ENCODE measurements at regions not wholly inside any gene's neighbourhood (a gene's known extent, or its start where the extent isn't known, plus 50 kb on each side); places are given as distances from the start of the nearest gene placed in this dataset.
"Not testable (repeated sequence)": the region's sequence is repeated elsewhere in the genome, so short reads cannot be mapped to it uniquely, and the experiment has no call there.

DNA sequence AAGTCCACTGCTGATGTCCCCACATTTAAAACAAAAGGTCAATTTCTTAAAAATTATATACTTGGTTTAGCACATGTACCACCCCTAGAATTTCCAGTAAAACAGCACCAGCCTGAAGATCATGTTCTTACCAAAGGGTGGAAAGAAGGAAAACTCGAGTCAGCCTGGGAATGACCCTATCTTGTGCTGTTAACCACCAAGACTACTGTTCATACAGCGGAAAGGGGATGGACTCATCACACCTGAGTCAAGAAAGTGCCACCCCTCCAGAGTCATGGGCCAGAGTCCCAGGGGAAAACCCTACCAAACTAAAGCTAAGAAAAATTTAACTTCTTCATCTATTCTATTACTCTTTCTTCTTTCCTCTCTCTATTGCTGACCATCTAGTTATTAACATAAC is 113.6 kb upstream of the PPM1J start:
- no peak overlapping the region for H3K4me3 Mint-ChIP-seq
- no peak for TF ChIP-seq CTCF (IDR thresholded peaks at IDR 0.05; ENCODE audit: unreplicated experiment in 3 of 3)
- no peaks in the 10 kb centered on the region for H3K36me3 Mint-ChIP-seq (ENCODE audit: low read depth)
- H3K27me3 Mint-ChIP-seq (ENCODE audit: low read depth) = peaks cover 11% of the 10 kb centered on the region
- H3K4me1 Mint-ChIP-seq = no peaks in the 10 kb centered on the region
- H3K9me3 Mint-ChIP-seq = peaks cover 7% of the 10 kb centered on the region
- H3K27ac Mint-ChIP-seq = no peak overlapping the region

DNA sequence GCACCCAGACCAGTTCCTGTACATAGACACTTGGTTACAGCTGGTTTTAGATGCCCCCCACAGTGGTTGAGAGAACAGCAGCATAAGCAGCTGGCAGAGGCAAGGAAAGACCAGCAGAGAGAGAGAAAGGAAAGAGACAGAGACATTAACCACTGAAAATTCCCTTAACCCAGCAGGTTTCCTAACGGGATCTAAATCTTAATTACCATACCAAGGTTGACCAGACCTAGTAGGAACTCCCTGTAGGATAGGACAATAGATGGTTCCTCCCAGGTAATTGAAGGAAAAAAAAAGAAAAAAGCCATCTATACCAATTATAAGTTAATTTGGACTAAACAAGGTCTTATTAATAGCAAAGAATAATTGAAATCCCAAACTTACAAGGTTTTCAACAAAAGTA is 112.3 kb upstream of the PPM1J start:
- H3K27ac Mint-ChIP-seq; H3K4me1 Mint-ChIP-seq; H3K4me3 Mint-ChIP-seq; H3K9me3 Mint-ChIP-seq; H3K36me3 Mint-ChIP-seq (ENCODE audit: low read depth): not testable (repeated sequence)
- H3K27me3 Mint-ChIP-seq (ENCODE audit: low read depth) = peaks cover 11% of the 10 kb centered on the region

- H3K27ac Mint-ChIP-seq = no peak overlapping the region
- H3K4me3 Mint-ChIP-seq = no peak overlapping the region
- H3K36me3 Mint-ChIP-seq (ENCODE audit: low read depth) = no peaks in the 10 kb centered on the region
- peaks cover 11% of the 10 kb centered on the region for H3K27me3 Mint-ChIP-seq (ENCODE audit: low read depth)
- no peak for TF ChIP-seq CTCF (IDR thresholded peaks at IDR 0.05; ENCODE audit: unreplicated experiment in 3 of 3)
- H3K9me3 Mint-ChIP-seq = no peaks in the 10 kb centered on the region
- H3K4me1 Mint-ChIP-seq = no peaks in the 10 kb centered on the region
Observed at GRCh38 chr1:112826217-112826944, 111.2 kb upstream of the PPM1J start.

- H3K4me3 Mint-ChIP-seq; H3K27ac Mint-ChIP-seq; H3K4me1 Mint-ChIP-seq; H3K9me3 Mint-ChIP-seq; H3K36me3 Mint-ChIP-seq (ENCODE audit: low read depth): not testable (repeated sequence)
- H3K27me3 Mint-ChIP-seq (ENCODE audit: low read depth) = peaks cover 11% of the 10 kb centered on the region
Observed at GRCh38 chr1:112825563-112826216, 110.6 kb upstream of the PPM1J start.

DNA sequence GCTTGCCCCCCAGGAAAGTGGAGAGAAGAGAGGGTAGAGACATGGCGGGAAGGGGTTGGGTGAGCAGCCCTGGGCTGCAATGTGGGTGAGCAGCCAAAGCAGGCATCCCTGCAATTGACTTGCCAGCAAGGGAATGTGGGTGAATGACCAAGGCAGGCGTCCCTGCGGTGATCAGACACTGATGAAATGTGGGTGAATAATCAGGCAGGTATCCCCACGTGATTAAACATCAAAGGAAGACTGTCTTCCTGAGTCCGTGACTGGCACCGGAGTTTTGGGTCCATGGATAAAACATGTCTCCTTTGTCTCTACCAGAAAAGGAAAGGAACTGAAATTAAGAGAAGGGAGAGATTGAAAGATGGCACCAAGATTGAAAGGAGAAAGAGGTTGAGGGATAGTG is 109.9 kb upstream of the PPM1J start:
- H3K27ac Mint-ChIP-seq; H3K9me3 Mint-ChIP-seq; H3K4me3 Mint-ChIP-seq; H3K36me3 Mint-ChIP-seq (ENCODE audit: low read depth); H3K4me1 Mint-ChIP-seq: not testable (repeated sequence)
- H3K27me3 Mint-ChIP-seq (ENCODE audit: low read depth) = peaks cover 11% of the 10 kb centered on the region

GRCh38 chr1:112821307-112822063 is 106.4 kb upstream of the PPM1J start:
- peaks cover 13% of the 10 kb centered on the region for H3K4me1 Mint-ChIP-seq
- H3K4me3 Mint-ChIP-seq; H3K27ac Mint-ChIP-seq; H3K9me3 Mint-ChIP-seq; H3K36me3 Mint-ChIP-seq (ENCODE audit: low read depth); H3K27me3 Mint-ChIP-seq (ENCODE audit: low read depth): not testable (repeated sequence)

DNA sequence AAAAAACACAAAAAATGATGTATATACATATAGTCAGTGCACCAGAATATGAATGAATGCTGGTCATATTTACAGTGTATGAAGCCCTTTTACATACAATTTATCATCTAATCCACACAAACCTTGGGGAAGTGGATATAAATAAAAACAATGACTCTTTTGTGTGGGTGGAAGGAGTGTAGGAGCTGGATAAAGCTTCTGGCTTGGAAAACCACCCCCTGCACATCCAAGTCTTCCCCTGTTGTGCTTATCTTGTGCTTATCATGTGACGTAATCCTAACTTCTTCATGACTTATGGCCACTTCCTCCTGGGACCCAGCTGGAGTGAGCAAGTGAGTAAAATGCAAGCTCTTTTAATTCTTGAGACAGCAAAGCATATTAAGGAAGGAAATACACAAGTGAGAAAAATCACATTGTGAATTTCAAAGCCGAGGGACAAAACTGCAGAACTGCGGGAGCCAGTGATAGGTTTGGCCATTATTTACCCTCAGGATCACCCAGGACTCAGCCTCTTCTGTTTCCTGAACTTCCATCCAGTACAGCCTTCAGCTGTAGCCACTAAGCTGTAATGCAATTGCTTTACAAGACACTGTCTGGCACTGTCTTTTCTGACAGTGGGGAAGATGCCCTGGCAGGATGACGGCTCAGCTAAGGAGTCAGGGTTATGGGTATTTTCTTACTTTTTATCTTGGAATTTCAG is 104.0 kb upstream of the PPM1J start:
- peaks cover 13% of the 10 kb centered on the region for H3K4me1 Mint-ChIP-seq
- TF ChIP-seq CTCF (IDR thresholded peaks at IDR 0.05; ENCODE audit: unreplicated experiment in 3 of 3) = no peak

More for the DNA sequence above, 104.0 kb upstream of the PPM1J start:
- H3K27ac Mint-ChIP-seq = peak overlapping the region; percentile 56 to 73 (median 63)
- no peaks in the 10 kb centered on the region for H3K9me3 Mint-ChIP-seq
- no peak overlapping the region for H3K4me3 Mint-ChIP-seq
- H3K27me3 Mint-ChIP-seq (ENCODE audit: low read depth) = peaks cover 5% of the 10 kb centered on the region
- H3K36me3 Mint-ChIP-seq (ENCODE audit: low read depth) = no peaks in the 10 kb centered on the region
